LNCAP (cell line): ENCODE measurements at regions not wholly inside any gene's neighbourhood (a gene's known extent, or its start where the extent isn't known, plus 50 kb on each side); places are given as distances from the start of the nearest gene placed in this dataset.

Experiments used
- CTCF ChIP-seq: fragments of 450-650 bp; IDR thresholded peaks from 2 replicates; pipeline ENCODE4 v1.5.1; 2017; ENCODE audit warnings: mild to moderate bottlenecking

- TF ChIP-seq CTCF: no peak; the same call in 1 of the 2 replicates
Observed at GRCh38 chr13:55359067-55359466, 1781.7 kb upstream of the PRR20A start.

GRCh38 chr13:55361141-55361540, 1779.6 kb upstream of the PRR20A start:
- TF ChIP-seq CTCF: no peak

- no peak for TF ChIP-seq CTCF
Observed at GRCh38 chr13:55366676-55367075, 1774.0 kb upstream of the PRR20A start.

- TF ChIP-seq CTCF: no peak
Observed at GRCh38 chr13:55394470-55394869, 1746.2 kb upstream of the PRR20A start.

- no peak for TF ChIP-seq CTCF
Observed at GRCh38 chr13:55402870-55403269, 1737.8 kb upstream of the PRR20A start.

- no peak for TF ChIP-seq CTCF
Observed at GRCh38 chr13:55403887-55404487, 1736.7 kb upstream of the PRR20A start.

- no peak for TF ChIP-seq CTCF
Observed at GRCh38 chr13:55410398-55411330, 1730.1 kb upstream of the PRR20A start.
